T-cell (primary cell): ENCODE measurements at regions not wholly inside any gene's neighbourhood (a gene's known extent, or its start where the extent isn't known, plus 50 kb on each side); places are given as distances from the start of the nearest gene placed in this dataset.

ENCODE experiments used
- ATAC-seq, 4 experiments: fragments of 200-7000 bp in 3 of 4; fragments of 150-1000 bp in 1 of 4; cut with Tn5 transposase; replicated peaks in 1 of 4; 1 replicate in 3 of 4; 2 replicates in 1 of 4; pipeline ENCODE4 v1.10.0; 2021; ENCODE audit warnings: moderate library complexity in 3 of 4, mild to moderate bottlenecking in 2 of 4, moderate number of reproducible peaks in 1 of 4
- CTCF ChIA-PET, 2 donors: fragments of 300-600 bp; sonication (Branson Sonifier 250); formaldehyde crosslinking; loops; one replicate each; lab custom pipeline; 2022; ENCODE audit warnings: antibody characterized with exemption in 2 of 2; lab: Charles Lee
- POLR2A ChIA-PET, 2 donors: fragments of 300-600 bp; sonication (Branson Sonifier 250); formaldehyde crosslinking; loops; one replicate each; lab custom pipeline; 2022; ENCODE audit warnings: antibody characterized with exemption in 2 of 2; lab: Charles Lee
- DNase-seq, 35 experiments: peaks; one replicate each; pipeline versions ENCODE4 v3.0.0 to v3.0.0-alpha.2; 2013 to 2023
- H3K27ac ChIP-seq: one replicate; pipeline ENCODE4 v1.5.1; 2013; ENCODE audit warnings: low read length
- H3K27me3 ChIP-seq, 2 experiments: replicated peaks in 1 of 2; 1 replicate in 1 of 2; 2 replicates in 1 of 2; pipeline versions ENCODE4 v1.6.1 to v1.7.0; 2013; ENCODE audit warnings: low read length in 1 of 2, mixed read lengths in 1 of 2; ENCODE audit not compliant: control insufficient read depth in 2 of 2, insufficient read depth in 2 of 2; ENCODE audit errors: extremely low read depth in 1 of 2
- H3K36me3 ChIP-seq, 2 donors: 1 replicate in 1 of 2; 2 replicates in 1 of 2; pipeline versions ENCODE4 v1.6.1 to v1.7.0; 2013; ENCODE audit warnings: low read length in 1 of 2; ENCODE audit not compliant: control insufficient read depth in 2 of 2, insufficient read depth in 1 of 2; ENCODE audit errors: extremely low read depth in 1 of 2
- H3K4me1 ChIP-seq, 2 experiments: 1 replicate in 1 of 2; 2 replicates in 1 of 2; pipeline versions ENCODE4 v1.6.1 to v1.7.0; 2013; ENCODE audit warnings: low read length in 2 of 2, mixed read lengths in 1 of 2; ENCODE audit not compliant: insufficient read depth in 2 of 2, control insufficient read depth in 1 of 2; ENCODE audit errors: extremely low read depth in 1 of 2
- H3K4me3 ChIP-seq, 2 donors: 1 replicate in 1 of 2; 2 replicates in 1 of 2; pipeline versions ENCODE4 v1.5.1 to v1.7.0; 2013; ENCODE audit warnings: mild to moderate bottlenecking in 2 of 2, low read length in 1 of 2, moderate library complexity in 1 of 2; ENCODE audit not compliant: control insufficient read depth in 1 of 2; ENCODE audit errors: extremely low read depth in 1 of 2
- H3K9me3 ChIP-seq: 2 replicates; pipeline ENCODE4 v1.7.0; 2013
- H3K27ac Mint-ChIP-seq, 2 donors: one replicate each; pipeline ENCODE4 v1.8.0; 2020 to 2021; ENCODE audit warnings: mild to moderate bottlenecking in 2 of 2, mixed read lengths in 2 of 2
- H3K27me3 Mint-ChIP-seq, 2 donors: one replicate each; pipeline ENCODE4 v1.8.0; 2021 to 2022; ENCODE audit warnings: mixed read lengths in 2 of 2
- H3K36me3 Mint-ChIP-seq: one replicate; pipeline ENCODE4 v1.8.0; 2021; ENCODE audit warnings: mixed read lengths
- H3K4me1 Mint-ChIP-seq, 3 donors: one replicate each; pipeline ENCODE4 v1.8.0; 2020 to 2022; ENCODE audit warnings: mixed read lengths in 3 of 3, mild to moderate bottlenecking in 1 of 3
- H3K4me3 Mint-ChIP-seq, 3 donors: one replicate each; pipeline ENCODE4 v1.8.0; 2020 to 2022; ENCODE audit warnings: mild to moderate bottlenecking in 3 of 3, mixed read lengths in 3 of 3, moderate library complexity in 3 of 3
- H3K9me3 Mint-ChIP-seq, 3 donors: one replicate each; pipeline ENCODE4 v1.8.0; 2020 to 2022; ENCODE audit warnings: mixed read lengths in 3 of 3
- WGBS: methylation state at CpG from one replicate; pipeline ENCODE4 v1.1.5; 2013; ENCODE audit warnings: missing lambda C conversion rate; ENCODE audit not compliant: insufficient coverage; 5-methylcytosine and 5-hydroxymethylcytosine counted together

- peaks cover 0 to 5% of the 10 kb centered on the region in 2 experiments for H3K27me3 ChIP-seq
- H3K4me1 Mint-ChIP-seq: no peaks in the 10 kb centered on the region
- no peak for DNase-seq
- H3K36me3 ChIP-seq: no peaks in the 10 kb centered on the region
- H3K4me3 ChIP-seq: no peak overlapping the region
- H3K4me3 Mint-ChIP-seq: no peak overlapping the region
- no peaks in the 10 kb centered on the region for H3K9me3 ChIP-seq
- H3K9me3 Mint-ChIP-seq: no peaks in the 10 kb centered on the region
- H3K36me3 Mint-ChIP-seq: no peaks in the 10 kb centered on the region
- H3K27ac Mint-ChIP-seq: no peak overlapping the region
- H3K27me3 Mint-ChIP-seq: peaks cover 19 to 20% of the 10 kb centered on the region in 2 donors
- CTCF ChIA-PET: no interaction called here
- POLR2A ChIA-PET: no interaction called here
- WGBS: no CpG with 5 or more reads among the region's 2 CpGs
- ATAC-seq: no peak
- H3K4me1 ChIP-seq: no peaks in the 10 kb centered on the region
- no peak overlapping the region for H3K27ac ChIP-seq
These were observed 84.9 kb upstream of the EEF1E1 start for GRCh38 chr6:8187209-8187608.

- Mint-ChIP-seq H3K27me3 (peaks cover 7 to 9% of the 10 kb centered on the region in 2 donors), H3K4me1 (no peaks in the 10 kb centered on the region), H3K36me3 (no peaks in the 10 kb centered on the region), H3K9me3 (no peaks in the 10 kb centered on the region), H3K27ac (no peak overlapping the region), H3K4me3 (no peak overlapping the region)
- peaks cover 0 to 7% of the 10 kb centered on the region in 2 experiments for H3K27me3 ChIP-seq
- H3K4me3 ChIP-seq: no peak overlapping the region
- 50% methylated on average over 4 of the region's 9 CpGs for WGBS
- ChIA-PET POLR2A (interaction anchor here in 1 of 2 donors (0.7 kb wide), 1 partner anchor 369 kb away, joined by 3 read pairs; no protein-coding TSS in a partner anchor), CTCF (interaction anchor here in 1 of 2 donors (0.5 to 0.7 kb wide), 2 partner anchors 28 to 166 kb away, joined by 3 to 4 read pairs; no protein-coding TSS in a partner anchor)
- H3K4me1 ChIP-seq: no peaks in the 10 kb centered on the region
- no peak for ATAC-seq
- H3K36me3 ChIP-seq: no peaks in the 10 kb centered on the region
- H3K9me3 ChIP-seq: no peaks in the 10 kb centered on the region
- no peak for DNase-seq
- H3K27ac ChIP-seq: no peak overlapping the region
These were observed 80.7 kb upstream of the EEF1E1 start for GRCh38 chr6:8182902-8183665.

- Mint-ChIP-seq H3K27me3 (peaks cover 10 to 15% of the 10 kb centered on the region in 2 donors), H3K4me1 (no peaks in the 10 kb centered on the region), H3K4me3 (no peak overlapping the region), H3K27ac (no peak overlapping the region), H3K36me3 (no peaks in the 10 kb centered on the region), H3K9me3 (no peaks in the 10 kb centered on the region)
- no peaks in the 10 kb centered on the region for H3K4me1 ChIP-seq
- ChIA-PET CTCF (interaction anchor here in 1 of 2 donors (0.7 kb wide), 1 partner anchor 27 kb away, joined by 4 read pairs; no protein-coding TSS in a partner anchor), POLR2A (no interaction called here)
- no peak for DNase-seq
- peaks cover 0 to 5% of the 10 kb centered on the region in 2 experiments for H3K27me3 ChIP-seq
- no peak for ATAC-seq
- no peaks in the 10 kb centered on the region for H3K9me3 ChIP-seq
- no peaks in the 10 kb centered on the region for H3K36me3 ChIP-seq
- 61% methylated on average over 7 of the region's 10 CpGs for WGBS
- no peak overlapping the region for H3K4me3 ChIP-seq
- H3K27ac ChIP-seq: no peak overlapping the region
These were observed 79.8 kb upstream of the EEF1E1 start for GRCh38 chr6:8181951-8182845.

- ChIA-PET POLR2A (no interaction called here), CTCF (no interaction called here)
- H3K36me3 Mint-ChIP-seq: no peaks in the 10 kb centered on the region
- ATAC-seq (no peak), DNase-seq (no peak)
- WGBS: no CpG with 5 or more reads among the region's 2 CpGs
- no peaks in the 10 kb centered on the region for H3K4me1 Mint-ChIP-seq
- H3K27ac ChIP-seq: no peak overlapping the region
- no peaks in the 10 kb centered on the region for H3K9me3 Mint-ChIP-seq
- no peak overlapping the region for H3K4me3 ChIP-seq
- H3K27ac Mint-ChIP-seq: no peak overlapping the region
- peaks cover 7 to 17% of the 10 kb centered on the region in 2 donors for H3K27me3 Mint-ChIP-seq
- peaks cover 0 to 5% of the 10 kb centered on the region in 2 experiments for H3K27me3 ChIP-seq
- H3K36me3 ChIP-seq: no peaks in the 10 kb centered on the region
- H3K4me1 ChIP-seq: no peaks in the 10 kb centered on the region
- no peak overlapping the region for H3K4me3 Mint-ChIP-seq
- H3K9me3 ChIP-seq: no peaks in the 10 kb centered on the region
These were observed 79.0 kb upstream of the EEF1E1 start for GRCh38 chr6:8181160-8181881.

GRCh38 chr6:8180327-8181159, 78.2 kb upstream of the EEF1E1 start:
- Mint-ChIP-seq H3K27me3 (peaks cover 7 to 23% of the 10 kb centered on the region in 2 donors), H3K4me1 (no peaks in the 10 kb centered on the region), H3K36me3 (no peaks in the 10 kb centered on the region), H3K4me3 (no peak overlapping the region), H3K27ac (no peak overlapping the region), H3K9me3 (no peaks in the 10 kb centered on the region)
- H3K9me3 ChIP-seq: no peaks in the 10 kb centered on the region
- 87% methylated on average over 5 of the region's 11 CpGs for WGBS
- DNase-seq: no peak
- ChIA-PET CTCF (interaction anchor here in 1 of 2 donors (0.6 kb wide), 1 partner anchor 278 kb away, joined by 4 read pairs; no protein-coding TSS in a partner anchor), POLR2A (no interaction called here)
- no peaks in the 10 kb centered on the region for H3K36me3 ChIP-seq
- H3K27ac ChIP-seq: no peak overlapping the region
- no peak overlapping the region for H3K4me3 ChIP-seq
- no peaks in the 10 kb centered on the region for H3K4me1 ChIP-seq
- peaks cover 0 to 5% of the 10 kb centered on the region in 2 experiments for H3K27me3 ChIP-seq
- ATAC-seq: no peak
